Fibroblast of mammary gland (primary cell): ENCODE measurements at regions not wholly inside any gene's neighbourhood (a gene's known extent, or its start where the extent isn't known, plus 50 kb on each side); places are given as distances from the start of the nearest gene placed in this dataset.

Experiments used
- DNase-seq: peaks from one replicate; pipeline ENCODE4 v3.0.0-alpha.2; 2010; ENCODE audit warnings: low read depth
- H3K4me3 ChIP-seq: 2 replicates; pipeline ENCODE4 v1.5.1; 2011; ENCODE audit warnings: low read depth, mild to moderate bottlenecking, low read length, moderate library complexity; ENCODE audit not compliant: control insufficient read depth
- CTCF ChIP-seq: conservative IDR thresholded peaks from 2 replicates; pipeline ENCODE4 v1.5.1; 2011; ENCODE audit warnings: low read depth, low read length, inconsistent platforms; ENCODE audit not compliant: control insufficient read depth, insufficient read depth

- no peak for TF ChIP-seq CTCF
- H3K4me3 ChIP-seq = no peak overlapping the region
- no peak for DNase-seq
These were observed 111.4 kb downstream of the TFPI2 start for GRCh38 chr7:93779115-93779514.

- no peak for TF ChIP-seq CTCF
- DNase-seq = no peak
- no peak overlapping the region for H3K4me3 ChIP-seq
These were observed 112.2 kb downstream of the TFPI2 start for GRCh38 chr7:93778384-93778783.

- no peak for DNase-seq
- TF ChIP-seq CTCF = no peak
These were observed 117.1 kb downstream of the TFPI2 start for GRCh38 chr7:93773446-93773845.

DNA sequence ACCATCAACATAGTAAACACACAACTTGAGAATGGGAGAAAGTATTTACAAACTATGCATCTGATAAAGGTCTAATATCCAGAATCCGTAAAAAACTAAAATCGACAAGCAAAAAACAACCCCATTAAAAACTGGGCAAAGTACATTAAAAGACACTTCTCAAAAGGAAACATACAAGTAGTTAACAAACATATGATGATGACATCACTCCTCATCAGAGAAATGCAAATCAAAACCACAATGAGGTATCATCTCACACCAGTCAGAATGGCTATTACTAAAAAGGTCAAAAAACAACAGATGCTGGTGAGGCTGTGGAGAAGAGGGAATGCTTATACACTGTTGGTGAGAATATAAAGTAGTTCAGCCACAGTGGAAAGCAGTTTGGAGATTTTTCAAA is 125.1 kb downstream of the TFPI2 start:
- peak; percentile 18 for DNase-seq
- TF ChIP-seq CTCF = no peak
- no peak overlapping the region for H3K4me3 ChIP-seq

More at GRCh38 chr7:93773446-93773845, 117.1 kb downstream of the TFPI2 start:
- no peak overlapping the region for H3K4me3 ChIP-seq

- no peak for DNase-seq
- no peak overlapping the region for H3K4me3 ChIP-seq
- TF ChIP-seq CTCF = no peak
These were observed 131.9 kb downstream of the TFPI2 start for GRCh38 chr7:93758631-93759030.

- TF ChIP-seq CTCF = no peak
- no peak overlapping the region for H3K4me3 ChIP-seq
- peak; percentile 52 for DNase-seq
These were observed 133.1 kb downstream of the TFPI2 start for GRCh38 chr7:93757426-93757825.

DNA sequence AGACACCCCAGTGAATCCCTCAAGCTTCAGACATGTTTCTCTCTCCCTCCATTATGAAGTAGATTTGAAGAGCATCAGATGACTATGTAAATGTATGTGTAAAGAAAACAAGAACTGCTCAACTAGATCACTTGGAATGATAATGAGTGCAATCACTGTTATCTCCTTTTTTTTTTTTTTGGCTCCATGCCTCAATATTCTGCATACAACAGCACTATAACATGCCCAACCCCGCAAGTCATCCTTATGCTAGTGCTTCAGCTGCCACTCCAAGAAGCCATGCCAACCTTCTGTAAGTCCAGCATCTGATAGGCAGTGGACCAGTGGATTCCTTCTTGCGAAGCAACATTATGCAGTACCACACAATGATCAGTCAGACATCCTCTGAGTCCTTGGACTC is 133.7 kb downstream of the TFPI2 start:
- DNase-seq = no peak
- no peak overlapping the region for H3K4me3 ChIP-seq
- no peak for TF ChIP-seq CTCF
